Activated T-cell treated with anti-CD3 and anti-CD28 coated beads for 4 hours (primary cell): ENCODE measurements at regions not wholly inside any gene's neighbourhood (a gene's known extent, or its start where the extent isn't known, plus 50 kb on each side); places are given as distances from the start of the nearest gene placed in this dataset.
A peak's percentile ranks its signal among the peaks of the same experiment; 100 is the strongest.
"Not testable (repeated sequence)": the region's sequence is repeated elsewhere in the genome, so short reads cannot be mapped to it uniquely, and the experiment has no call there.

Experiments used
- DNase-seq: peaks from one replicate; pipeline ENCODE4 v3.0.0-alpha.2; 2020

DNA sequence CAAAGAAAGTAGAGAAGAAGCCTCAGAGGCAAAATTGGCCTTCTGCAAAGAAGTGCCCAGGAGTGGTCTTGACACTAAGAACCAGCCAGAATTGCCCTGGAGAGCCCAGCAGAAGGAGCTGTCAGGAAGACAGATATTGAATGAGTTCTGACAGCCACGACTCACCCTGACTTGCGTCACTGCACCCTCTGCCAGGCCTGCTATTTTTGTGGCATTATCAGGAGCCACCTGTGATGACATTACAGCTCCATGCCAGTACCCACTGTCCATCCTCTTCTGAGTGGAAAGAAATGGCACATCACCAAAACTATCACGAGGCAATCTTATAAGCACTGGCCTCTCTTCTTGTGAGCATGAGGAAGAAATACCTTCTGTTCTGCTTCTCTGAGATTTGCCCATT is 67.7 kb downstream of the SMIM20 start:
- no peak for DNase-seq

DNA sequence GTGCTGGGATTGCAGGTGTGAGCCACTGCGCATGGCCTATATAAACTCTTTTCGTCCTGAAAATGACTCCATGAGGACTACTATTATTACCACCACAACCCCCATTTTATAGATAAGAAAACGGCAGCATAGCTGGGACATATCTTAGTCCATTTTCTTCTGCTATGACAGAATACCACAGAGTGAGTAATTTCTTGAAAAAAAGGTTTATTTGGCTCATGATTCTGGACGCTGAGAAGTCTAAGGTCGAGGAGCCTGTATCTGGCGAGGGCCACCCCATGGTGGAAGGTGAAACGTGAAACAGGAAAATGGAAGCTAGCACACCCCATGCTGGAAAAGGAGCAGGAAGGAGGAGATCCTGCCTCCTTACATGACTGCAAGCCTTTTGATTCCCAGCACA is 68.9 kb downstream of the SMIM20 start:
- DNase-seq, result no peak

DNA sequence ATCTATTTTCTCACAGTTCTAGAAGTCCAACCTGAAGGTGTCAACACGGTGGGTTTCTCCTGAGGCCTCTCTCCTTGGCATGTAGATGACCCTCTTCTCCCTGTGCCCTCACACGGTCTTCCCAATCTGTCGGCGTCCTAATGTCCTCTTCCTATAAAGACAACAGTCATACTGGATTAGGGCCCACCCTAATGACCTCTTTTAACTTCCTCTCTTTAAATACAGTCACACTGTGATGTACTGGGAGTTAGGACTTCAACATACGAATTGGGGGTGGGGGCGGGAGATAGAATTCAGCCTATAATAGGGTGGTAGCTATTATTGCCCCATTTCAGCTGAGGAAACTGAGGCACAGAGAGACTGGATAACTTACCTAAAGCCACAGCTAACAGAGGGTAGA is 70.2 kb downstream of the SMIM20 start:
- DNase-seq, result no peak

DNA sequence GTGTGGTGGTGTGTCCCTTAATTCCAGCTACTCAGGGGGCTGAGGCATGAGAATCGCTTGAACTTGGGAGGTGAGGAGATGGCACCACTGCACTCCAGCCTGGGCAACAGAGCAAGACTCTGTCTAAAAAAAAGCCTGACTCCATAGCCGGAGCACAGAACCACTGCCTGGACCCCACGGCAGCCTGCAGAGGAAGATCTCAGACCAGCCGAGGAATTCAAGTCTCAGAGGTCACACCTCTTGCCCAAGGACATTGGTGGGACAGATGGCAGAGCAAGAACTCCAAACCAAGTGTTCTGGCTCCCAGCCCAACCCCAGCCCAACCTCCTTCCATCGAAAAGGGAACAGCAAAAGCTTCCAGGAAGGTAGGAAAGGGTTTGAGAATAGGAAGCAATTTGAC is 70.8 kb downstream of the SMIM20 start:
- DNase-seq, result no peak

DNA sequence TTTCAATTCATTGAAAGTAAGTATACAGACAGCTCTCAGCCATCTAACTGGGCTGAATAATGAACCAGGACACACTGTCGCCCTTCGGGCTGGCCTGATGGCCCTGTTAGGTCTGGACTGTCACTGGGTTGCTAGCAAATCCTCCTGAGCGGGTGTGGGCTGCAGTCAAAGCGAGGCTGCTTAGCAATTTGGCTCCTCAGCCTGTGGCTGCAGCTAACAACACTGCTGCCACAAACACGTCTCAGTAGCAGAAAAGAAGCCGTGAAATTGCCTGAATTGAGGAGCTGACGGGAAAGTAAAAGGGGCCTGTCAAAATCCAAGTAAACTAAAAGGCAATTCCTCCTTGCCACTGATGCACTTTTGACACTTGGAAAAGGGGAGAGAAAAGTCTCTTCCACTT is 72.8 kb downstream of the SMIM20 start:
- no peak for DNase-seq

DNA sequence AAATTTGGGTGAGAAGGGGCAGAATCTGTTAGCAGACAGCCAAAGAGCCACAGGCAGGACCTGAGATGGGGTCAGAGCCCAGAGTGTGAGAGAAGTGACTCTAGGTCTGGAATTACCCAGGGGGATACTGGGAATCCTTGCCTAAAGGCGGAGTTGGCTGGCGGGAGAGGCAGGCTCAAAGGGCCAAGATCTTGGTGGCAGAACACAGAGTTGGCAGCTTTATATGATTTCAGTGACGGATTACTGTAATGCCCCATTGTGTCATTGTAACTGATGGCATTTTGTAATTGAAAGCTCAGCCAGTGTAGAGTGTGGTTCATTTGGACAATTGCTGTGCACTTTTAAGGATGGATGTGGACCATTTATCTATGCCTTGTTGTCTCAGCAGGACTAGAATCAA is 77.3 kb downstream of the SMIM20 start:
- no peak for DNase-seq

DNA sequence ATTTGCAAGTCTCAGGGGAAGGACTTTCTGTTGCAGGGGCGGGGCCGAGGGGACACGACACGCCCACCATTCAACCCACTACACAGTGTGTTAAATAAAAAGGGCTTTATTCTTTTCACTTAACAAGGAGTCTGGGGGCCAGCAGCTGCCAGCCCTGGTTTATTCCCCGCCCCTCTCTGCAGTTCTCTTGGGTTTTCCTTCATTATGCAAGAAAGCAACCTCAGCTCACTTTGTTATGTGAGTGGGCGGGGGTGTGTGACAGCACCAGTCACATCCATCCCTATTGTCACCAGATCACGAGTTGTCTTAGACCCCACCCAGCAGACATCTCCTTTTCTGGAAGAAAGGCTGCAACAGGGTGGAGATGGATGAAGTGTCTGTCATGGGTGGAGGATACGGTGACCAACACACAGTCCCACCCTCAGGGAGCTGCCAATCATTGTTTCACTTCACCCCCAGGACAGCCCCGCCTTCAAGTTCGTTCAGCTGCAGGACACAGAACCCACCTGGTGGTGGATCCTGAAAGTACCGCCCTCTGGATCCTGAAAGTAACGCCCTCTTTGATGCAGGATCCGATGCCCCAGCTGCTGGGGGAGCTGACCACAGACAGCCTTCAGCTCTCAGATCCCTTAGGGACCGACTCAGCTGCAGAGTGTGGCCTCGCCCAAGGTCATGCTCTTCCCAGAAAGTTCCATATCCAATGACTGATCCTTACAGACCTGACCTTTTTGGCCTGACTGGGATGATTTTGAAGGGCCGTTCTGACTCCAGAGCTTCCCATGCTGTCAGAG is 79.6 kb downstream of the SMIM20 start:
- no peak for DNase-seq

DNA sequence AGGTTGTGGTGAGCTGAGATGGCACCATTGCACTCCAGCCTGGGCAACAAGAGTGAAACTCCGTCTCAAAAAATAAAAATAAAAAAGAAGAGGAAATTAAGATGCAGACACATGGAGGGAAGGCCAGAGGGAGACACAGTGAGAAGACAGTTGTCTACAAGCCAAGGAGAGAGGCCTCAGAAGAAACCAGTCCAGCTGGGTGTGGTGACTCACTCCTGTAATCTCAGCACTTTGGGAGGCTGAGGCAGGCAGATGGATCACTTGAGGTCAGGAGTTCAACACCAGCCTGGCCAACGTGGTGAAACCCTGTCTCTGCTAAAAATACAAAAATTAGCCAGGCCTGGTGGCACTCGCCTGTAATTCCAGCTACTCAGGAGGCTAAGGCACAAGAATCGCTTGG is 80.6 kb downstream of the SMIM20 start:
- DNase-seq, result not testable (repeated sequence)

DNA sequence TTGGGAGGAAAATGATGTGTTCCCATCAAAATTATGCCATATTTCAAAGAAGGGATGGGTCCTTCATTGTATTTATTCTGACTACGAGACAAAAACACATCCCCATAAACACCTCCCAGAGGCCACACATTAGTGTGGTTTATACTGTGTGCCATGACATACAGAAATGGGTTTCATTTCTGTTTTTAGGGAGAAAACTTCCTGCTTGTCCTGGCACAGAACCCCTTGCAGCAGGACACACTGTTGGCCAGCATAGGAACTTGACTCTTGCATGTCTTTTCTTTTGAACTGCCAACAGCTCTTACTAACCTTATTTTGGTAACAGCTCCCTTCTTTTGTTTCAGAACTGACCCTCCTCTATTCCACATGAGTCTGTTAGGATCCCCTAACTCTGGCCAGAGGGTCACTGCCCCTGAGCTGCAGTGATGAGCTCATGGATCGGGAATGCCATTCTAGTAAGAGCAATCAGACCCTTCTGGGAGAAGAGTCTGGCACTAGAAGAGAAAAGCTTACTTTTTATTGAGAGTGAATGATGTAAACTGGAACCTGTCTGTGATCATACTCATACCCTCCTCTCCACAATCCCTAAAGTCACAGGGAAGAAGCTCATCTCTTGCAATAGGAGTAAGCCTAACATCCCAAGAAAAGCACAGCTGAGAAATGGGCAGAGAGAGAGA is 86.4 kb downstream of the SMIM20 start:
- no peak for DNase-seq

DNA sequence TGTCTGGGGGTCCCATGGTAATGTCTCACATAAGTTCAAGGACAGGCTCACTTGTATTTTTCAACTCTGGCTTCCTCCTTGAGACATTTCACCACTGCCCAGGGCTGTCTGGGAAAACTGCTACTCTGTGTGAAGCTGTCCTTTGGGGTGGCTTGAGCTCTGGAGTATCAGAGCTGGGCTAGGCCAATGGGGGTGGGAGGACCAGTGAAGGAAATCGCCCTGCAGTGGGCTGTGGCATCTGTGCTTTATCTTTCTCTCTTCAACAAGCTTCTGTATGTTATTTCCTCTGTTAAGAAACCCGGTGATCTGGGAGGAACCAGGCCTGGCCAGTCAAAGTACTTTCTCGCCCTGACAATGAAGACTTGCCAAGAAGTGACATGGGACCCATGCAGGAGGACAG is 87.4 kb downstream of the SMIM20 start:
- no peak for DNase-seq

DNA sequence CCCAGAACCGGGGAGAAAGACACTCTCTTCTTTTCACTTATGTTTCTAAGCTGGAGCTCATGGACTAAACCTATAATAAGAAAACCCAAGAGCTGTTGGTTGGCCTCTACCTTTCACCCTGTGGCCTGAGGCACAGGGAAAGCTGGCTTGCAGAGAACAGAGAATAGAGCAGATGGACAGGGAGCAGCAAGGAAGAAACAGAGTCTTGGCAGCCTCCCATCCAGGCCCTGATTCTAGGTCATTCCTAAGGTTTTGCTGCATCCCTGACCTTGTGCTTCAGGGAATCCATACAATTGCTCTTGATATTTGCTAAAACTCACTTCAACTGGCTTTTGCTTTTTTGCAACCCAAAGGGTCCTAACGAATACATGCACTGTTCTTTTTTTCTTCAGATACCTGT is 87.8 kb downstream of the SMIM20 start:
- no peak for DNase-seq

DNA sequence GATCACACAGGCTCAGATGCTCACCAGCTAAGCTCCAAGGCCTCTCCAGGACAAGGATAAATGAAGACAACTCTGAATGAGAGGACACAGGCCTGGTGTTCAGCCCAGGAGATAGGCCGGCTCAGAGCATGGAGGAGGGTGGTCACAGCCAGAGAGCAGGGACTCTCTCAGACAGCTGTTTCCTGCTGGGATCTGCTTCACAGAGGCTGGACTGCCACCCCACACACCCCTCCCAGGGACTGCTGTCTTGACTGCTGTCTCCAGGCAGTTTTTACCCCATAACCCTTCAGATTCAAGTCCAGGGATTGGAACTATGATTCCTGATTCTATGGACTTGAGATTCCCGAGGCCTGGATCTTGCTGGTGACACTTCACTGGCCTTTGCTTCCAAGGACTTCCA is 89.0 kb downstream of the SMIM20 start:
- DNase-seq, result no peak

DNA sequence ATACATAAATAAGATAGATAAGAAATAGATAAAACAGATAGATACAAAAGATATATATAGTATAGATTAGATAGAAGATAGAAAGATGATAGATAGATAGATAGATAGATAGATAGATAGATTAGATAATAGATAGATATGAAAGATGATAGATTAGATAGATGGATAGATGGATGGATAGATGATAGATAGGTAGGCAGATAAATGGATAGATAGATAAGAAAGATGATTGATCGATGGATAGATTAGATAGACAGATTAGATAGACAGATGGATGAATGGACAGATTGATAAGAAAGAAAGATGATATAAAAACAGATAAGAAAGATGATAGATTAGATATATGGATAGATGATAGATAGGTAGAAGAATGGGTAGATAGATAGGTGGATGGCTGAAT is 90.3 kb downstream of the SMIM20 start:
- DNase-seq, result no peak

DNA sequence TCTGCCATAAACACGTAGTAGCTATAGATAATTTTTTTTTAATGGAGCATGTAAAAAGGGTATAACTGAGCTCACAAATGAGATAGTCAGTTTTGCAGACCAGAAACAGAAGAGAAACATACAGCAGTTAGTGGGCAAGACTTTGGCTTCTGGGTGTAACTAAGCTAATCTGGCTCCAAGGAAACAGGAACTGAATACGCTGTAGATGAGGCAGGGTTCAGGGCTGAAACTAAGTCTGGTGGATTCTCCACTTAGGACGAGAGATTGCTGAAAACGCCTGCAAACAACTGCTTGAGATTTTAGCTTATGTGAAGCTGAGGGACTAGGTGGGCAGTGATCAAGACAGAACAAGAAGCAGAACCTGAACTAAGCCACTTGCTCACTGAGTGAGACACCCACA is 91.7 kb downstream of the SMIM20 start:
- no peak for DNase-seq

DNA sequence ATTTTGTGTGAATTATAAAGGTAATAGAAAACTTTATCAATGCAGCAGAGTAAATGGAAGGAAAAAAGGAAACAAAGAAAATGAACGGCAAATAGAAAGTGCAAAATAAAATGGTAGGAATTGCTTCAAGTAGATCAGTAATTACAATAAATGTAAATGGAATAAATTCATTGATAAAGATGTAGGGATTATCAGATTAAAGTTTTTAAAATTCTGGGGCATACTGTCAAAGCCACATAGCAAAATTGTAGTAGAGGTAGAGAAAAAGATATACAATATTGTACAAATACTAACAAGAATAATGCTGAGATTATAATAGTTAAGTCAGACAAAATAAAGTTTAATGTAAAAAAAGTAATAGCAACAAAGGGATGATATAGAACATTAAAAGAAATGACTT is 94.7 kb downstream of the SMIM20 start:
- no peak for DNase-seq

DNA sequence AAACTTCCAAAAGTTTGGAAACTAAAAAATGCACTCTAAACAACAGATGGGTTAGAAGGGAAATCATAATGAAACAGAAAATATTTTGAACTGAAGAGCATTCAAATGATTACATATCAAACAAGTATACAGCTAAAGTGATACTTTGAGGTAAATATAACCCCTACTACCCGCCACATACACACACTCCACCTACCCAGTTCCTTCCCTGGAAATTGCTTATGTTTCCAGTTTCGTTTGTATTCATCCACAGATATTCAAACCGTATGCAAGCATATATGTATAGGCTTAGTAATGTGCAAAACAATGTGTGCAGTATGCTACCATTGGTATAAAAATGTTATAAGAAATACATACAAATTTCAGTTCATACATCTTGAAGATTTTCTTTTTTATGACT is 95.5 kb downstream of the SMIM20 start:
- DNase-seq, result no peak

DNA sequence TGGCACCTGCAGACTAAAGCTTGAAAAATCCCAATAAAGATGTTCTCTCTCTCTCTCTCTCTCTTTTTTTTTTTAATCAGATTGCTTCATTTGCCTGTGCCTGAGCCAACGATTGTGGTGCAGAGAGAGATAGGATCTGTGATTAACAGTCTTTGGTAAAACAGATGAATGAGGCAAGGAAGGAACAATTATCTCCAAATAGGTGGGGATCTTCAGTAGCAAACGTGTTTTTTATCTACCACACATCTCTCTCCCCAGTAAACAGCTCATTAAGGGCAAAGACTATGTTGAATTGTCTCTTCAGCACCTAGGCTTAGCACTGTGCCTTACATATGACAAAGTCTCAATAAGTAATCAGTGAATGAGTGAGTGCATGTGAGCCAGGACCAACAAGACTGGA is 96.3 kb downstream of the SMIM20 start:
- DNase-seq, result no peak

DNA sequence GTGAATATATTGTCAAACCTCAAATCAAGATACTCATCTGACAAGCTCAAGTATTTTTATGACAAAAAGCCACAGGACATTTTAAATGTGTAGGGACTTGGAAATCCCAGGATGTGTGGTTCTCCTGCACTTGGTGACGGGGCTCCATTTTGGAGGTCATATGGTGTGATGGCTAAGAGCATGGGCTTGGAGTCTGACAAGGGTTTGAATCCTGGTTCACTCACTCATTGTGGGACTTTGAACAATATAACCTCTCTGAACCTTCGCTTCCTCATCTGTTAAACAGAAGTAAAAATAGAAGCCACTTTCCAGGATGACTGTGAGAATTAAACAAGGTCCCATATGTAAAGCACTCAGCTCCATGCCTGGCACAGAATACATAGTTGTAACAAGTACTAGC is 99.6 kb downstream of the SMIM20 start:
- DNase-seq, result no peak

DNA sequence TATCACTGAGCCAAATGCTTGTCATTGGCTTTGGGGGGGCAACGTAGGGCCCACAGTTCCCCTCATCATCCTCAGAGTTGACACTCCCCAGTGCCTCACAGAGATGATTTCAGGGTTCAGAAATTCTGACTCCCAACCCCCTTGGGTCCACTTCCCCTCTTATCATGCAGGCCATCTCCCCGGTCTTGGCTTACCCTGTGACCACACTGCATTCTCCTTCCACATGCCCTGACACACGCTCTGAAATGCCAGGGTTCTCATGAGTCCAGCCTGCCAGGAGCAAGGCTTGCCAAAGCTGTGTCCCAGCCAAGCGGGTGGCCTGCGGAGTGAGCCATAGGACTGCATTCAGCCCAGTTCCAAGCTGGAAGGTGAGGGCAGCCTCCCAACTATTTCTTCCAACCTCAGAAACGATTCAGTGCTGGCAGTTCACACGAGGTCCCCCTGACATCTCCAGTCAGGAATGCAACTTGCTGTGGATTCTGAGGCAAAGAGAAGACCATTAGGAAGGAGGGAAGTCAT is 101.2 kb downstream of the SMIM20 start:
- DNase-seq, result no peak

DNA sequence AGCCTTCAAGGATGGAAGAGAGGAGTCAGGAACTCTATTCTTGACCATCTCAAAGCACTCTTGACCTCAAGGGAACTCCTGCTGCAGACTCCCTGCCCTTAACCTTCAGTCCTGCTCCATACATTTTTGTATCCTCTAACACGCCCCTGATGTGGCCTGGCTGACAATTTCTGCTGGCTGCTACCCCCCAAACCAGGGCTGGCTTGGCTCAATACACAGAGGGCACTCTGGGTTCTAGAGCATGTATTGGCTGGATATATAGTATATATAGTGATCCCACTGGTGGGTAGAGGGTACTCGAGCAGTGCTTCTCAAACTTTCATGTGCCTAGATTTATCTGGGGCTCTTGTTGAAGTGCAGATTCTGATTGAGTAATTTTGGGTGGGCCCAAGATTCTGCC is 101.9 kb downstream of the SMIM20 start:
- DNase-seq, result no peak

DNA sequence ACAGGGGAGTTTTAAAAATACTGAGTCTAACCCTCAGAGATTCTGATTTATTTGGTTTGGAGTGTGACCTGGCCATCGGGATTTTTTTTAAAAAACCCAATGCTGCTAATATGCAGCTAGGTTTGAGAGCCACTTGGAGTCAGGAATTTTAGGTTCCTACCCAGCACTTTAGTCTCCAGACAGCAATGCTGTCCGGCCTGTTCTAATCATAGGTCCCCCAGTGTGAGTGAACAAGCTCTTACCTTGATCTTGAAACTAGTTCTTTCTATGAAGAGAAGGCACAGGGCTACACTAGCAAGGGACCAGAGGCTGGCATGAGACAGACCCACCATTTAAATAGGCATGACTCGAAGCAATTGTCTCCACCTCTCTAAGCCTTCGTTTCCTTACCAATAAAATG is 103.5 kb downstream of the SMIM20 start:
- DNase-seq, result no peak

DNA sequence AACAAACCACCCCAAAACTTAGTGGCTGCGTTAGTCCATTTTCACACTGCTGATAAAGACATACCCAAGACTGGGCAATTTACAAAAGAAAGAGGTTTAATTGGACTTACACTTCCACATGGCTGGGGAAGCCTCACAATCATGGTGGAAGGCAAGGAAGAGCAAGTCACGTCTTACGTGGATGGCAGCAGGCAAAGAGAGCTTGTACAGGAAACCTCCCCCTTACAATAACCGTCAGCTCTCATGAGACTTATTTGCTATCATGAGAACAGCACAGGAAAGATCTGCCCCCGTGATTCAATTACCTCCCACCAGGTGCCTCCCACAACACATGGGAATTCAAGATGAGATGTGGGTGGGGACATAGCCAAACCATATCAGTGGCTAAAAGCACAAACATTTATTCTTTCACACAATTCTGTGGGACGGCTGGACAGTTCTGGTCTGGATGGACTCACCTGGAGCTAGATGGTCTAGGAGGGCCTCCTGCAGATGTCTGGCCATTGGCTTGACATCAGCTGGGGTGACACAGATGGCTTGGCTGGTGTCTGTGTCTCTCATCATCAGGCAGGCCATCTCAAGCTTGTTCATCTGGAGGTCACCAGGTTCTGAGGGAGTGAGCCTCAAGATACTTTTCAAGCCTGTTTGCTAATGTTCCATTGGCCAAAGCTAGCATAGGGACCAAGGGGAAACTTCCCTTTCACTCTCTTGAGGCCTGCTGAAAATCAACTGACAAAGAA is 104.1 kb downstream of the SMIM20 start:
- DNase-seq, result not testable (repeated sequence)

DNA sequence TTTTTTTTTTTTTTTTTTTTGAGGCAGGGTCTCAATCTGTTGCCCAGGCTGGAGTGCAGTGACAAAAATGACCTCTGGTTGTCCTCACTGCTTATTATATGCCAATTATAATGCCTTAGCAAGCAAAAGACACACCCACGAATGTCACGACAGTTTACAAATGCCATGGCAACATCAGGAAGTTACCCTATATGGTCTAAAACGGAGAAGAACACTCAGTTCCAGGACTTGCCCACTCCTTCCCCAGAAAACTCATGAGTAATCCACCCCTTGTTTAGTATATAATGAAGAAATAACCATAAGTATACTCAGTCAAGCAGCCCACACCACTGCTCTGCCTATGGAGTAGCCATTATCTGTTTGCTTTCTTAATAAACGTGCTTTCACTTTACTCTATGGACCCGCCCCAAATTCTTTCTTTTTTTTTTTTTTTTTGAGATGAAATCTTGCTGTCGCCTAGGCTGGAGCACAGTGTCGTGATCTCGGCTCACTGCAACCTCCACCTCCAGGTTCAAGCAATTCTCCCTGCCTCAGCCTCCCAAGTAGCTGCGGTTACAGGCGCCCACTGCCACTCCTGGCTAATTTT is 106.2 kb downstream of the SMIM20 start:
- peak; percentile 3 for DNase-seq

DNA sequence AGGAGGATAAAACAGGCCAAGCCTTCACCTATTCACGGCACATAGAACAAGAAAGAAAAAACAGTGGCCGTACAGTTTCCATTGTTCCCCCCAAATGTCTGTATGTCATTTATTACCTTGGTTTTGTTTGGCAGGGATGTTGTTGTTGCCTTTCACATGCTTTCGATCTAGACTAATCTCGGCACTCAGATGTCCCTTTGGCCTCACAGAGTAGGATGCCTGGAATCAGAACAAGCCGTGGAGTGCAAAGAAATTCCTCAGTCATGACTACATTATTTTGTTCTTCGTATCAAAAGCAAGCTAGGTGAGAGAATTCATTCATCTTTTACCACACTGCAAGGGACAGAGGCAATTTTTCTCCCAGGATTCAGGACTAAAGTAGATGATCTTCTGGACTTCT is 106.9 kb downstream of the SMIM20 start:
- DNase-seq, result no peak
